IMR-90 (cell line): ENCODE measurements at regions not wholly inside any gene's neighbourhood (a gene's known extent, or its start where the extent isn't known, plus 50 kb on each side); places are given as distances from the start of the nearest gene placed in this dataset.

Experiments used
- ATAC-seq: fragments of 200-7000 bp; cut with Tn5 transposase; 2 replicates; pipeline ENCODE4 v1.9.1; 2020; ENCODE audit warnings: low read depth, mild to moderate bottlenecking, moderate library complexity
- BruUV-seq: library from RNA; stranded (reverse); fragments of 400-500 nt; replicated peaks from 2 replicates; lab custom pipeline; 2021; lab: Mats Ljungman, UMichigan
- CTCF ChIA-PET: fragments of 300-600 bp; formaldehyde crosslinking; extraction: SDS; loops from one replicate; lab custom pipeline; 2021; ENCODE audit warnings: antibody characterized with exemption; lab: Yijun Ruan, JAX
- POLR2A ChIA-PET: fragments of 300-600 bp; sonication (Branson Sonifier 250); formaldehyde crosslinking; loops from one replicate; lab custom pipeline; 2022; ENCODE audit warnings: antibody characterized with exemption; ENCODE audit not compliant: unreplicated experiment; lab: Charles Lee
- DNase-seq: peaks from one replicate; pipeline ENCODE4 v3.0.0; 2013
- H2AFZ ChIP-seq: replicated peaks from 2 replicates; pipeline ENCODE3; 2013; ENCODE audit warnings: low read length, mild to moderate bottlenecking; ENCODE audit not compliant: poor library complexity
- H2AK5ac ChIP-seq: 2 replicates; pipeline ENCODE4 v1.6.1; 2013; ENCODE audit warnings: low read depth, low read length, inconsistent platforms
- H2AK9ac ChIP-seq: replicated peaks from 2 replicates; pipeline ENCODE3; 2013; ENCODE audit warnings: mild to moderate bottlenecking, low read depth, low read length, moderate library complexity; ENCODE audit not compliant: poor library complexity
- H2BK120ac ChIP-seq: 2 replicates; pipeline ENCODE4 v1.6.1; 2013; ENCODE audit warnings: low read depth, low read length, inconsistent platforms
- H2BK15ac ChIP-seq: 3 replicates; pipeline ENCODE4 v1.6.1; 2013; ENCODE audit warnings: low read depth, low read length, inconsistent platforms
- H2BK20ac ChIP-seq: 2 replicates; pipeline ENCODE4 v1.6.1; 2013; ENCODE audit warnings: low read depth, mild to moderate bottlenecking, inconsistent platforms, low read length, moderate library complexity
- H2BK5ac ChIP-seq: 2 replicates; pipeline ENCODE4 v1.6.1; 2013; ENCODE audit warnings: mild to moderate bottlenecking, low read depth, low read length, inconsistent platforms; ENCODE audit not compliant: poor library complexity, severe bottlenecking
- H3K14ac ChIP-seq: replicated peaks from 2 replicates; pipeline ENCODE4 v1.6.1; 2013; ENCODE audit warnings: low read depth, low read length, inconsistent platforms
- H3K18ac ChIP-seq: 2 replicates; pipeline ENCODE4 v1.6.1; 2013; ENCODE audit warnings: low read depth, low read length, control low read depth
- H3K23ac ChIP-seq: 2 replicates; pipeline ENCODE4 v1.6.1; 2013; ENCODE audit warnings: low read depth, low read length, inconsistent platforms
- H3K27ac ChIP-seq: 2 replicates; pipeline ENCODE4 v1.5.1; 2013; ENCODE audit warnings: mild to moderate bottlenecking, control low read depth, low read length; ENCODE audit not compliant: insufficient read depth
- H3K27me3 ChIP-seq: 2 replicates; pipeline ENCODE4 v1.6.1; 2013; ENCODE audit warnings: low read length; ENCODE audit not compliant: control insufficient read depth, insufficient read depth
- H3K36me3 ChIP-seq: 2 replicates; pipeline ENCODE4 v1.6.1; 2013; ENCODE audit warnings: low read length, mixed read lengths; ENCODE audit not compliant: control insufficient read depth, insufficient read depth
- H3K4ac ChIP-seq: 2 replicates; pipeline ENCODE4 v1.6.1; 2013; ENCODE audit warnings: low read depth, low read length, inconsistent platforms
- H3K4me1 ChIP-seq: 2 replicates; pipeline ENCODE4 v1.6.1; 2013; ENCODE audit warnings: low read length, mixed read lengths; ENCODE audit not compliant: control insufficient read depth, insufficient read depth
- H3K4me2 ChIP-seq: 2 replicates; pipeline ENCODE4 v1.6.1; 2013; ENCODE audit warnings: low read depth, mild to moderate bottlenecking, control low read depth, low read length, moderate library complexity
- H3K4me3 ChIP-seq: 2 replicates; pipeline ENCODE4 v1.5.1; 2013; ENCODE audit warnings: low read depth, mild to moderate bottlenecking, control low read depth, low read length, moderate library complexity; ENCODE audit not compliant: insufficient read depth
- H3K56ac ChIP-seq: 2 replicates; pipeline ENCODE4 v1.6.1; 2013; ENCODE audit warnings: low read length, inconsistent platforms; ENCODE audit not compliant: insufficient read depth; ENCODE audit errors: extremely low read depth
- H3K79me1 ChIP-seq, 2 experiments: 2 replicates each; pipeline ENCODE4 v1.6.1; 2013; ENCODE audit warnings: low read length in 2 of 2, inconsistent platforms in 1 of 2, low read depth in 1 of 2
- H3K9ac ChIP-seq: 2 replicates; pipeline ENCODE4 v1.6.1; 2013; ENCODE audit warnings: low read depth, low read length, control low read depth
- H3K9me1 ChIP-seq: 2 replicates; pipeline ENCODE4 v1.6.1; 2013; ENCODE audit warnings: low read length, inconsistent platforms; ENCODE audit not compliant: insufficient read depth
- H3K9me3 ChIP-seq: 2 replicates; pipeline ENCODE4 v1.6.1; 2013; ENCODE audit warnings: low read length; ENCODE audit not compliant: control insufficient read depth, insufficient read depth
- H4K20me1 ChIP-seq: 2 replicates; pipeline ENCODE4 v1.6.1; 2013; ENCODE audit warnings: low read length, inconsistent platforms; ENCODE audit not compliant: insufficient read depth
- H4K5ac ChIP-seq: 2 replicates; pipeline ENCODE4 v1.6.1; 2013; ENCODE audit warnings: mild to moderate bottlenecking, low read depth, low read length, control low read depth
- H4K8ac ChIP-seq, 2 experiments: 2 replicates each; pipeline ENCODE4 v1.6.1; 2013; ENCODE audit warnings: low read depth in 2 of 2, low read length in 2 of 2, control low read depth in 1 of 2, inconsistent platforms in 1 of 2
- H4K91ac ChIP-seq: 2 replicates; pipeline ENCODE4 v1.6.1; 2013; ENCODE audit warnings: low read depth, low read length, inconsistent platforms; ENCODE audit not compliant: insufficient read depth
- BHLHE40 ChIP-seq: fragments of 150-350 bp; IDR thresholded peaks from 2 replicates; pipeline ENCODE4 v1.6.1; 2016; ENCODE audit warnings: mild to moderate bottlenecking, low read depth, low read length
- CEBPB ChIP-seq: IDR thresholded peaks from 2 replicates; pipeline ENCODE4 v1.6.1; 2012; ENCODE audit warnings: low read depth, low read length, improper control_type of control experiment
- CHD1 ChIP-seq: IDR thresholded peaks from 2 replicates; pipeline ENCODE4 v1.6.1; 2012; ENCODE audit warnings: low read depth, low read length, improper control_type of control experiment
- CTCF ChIP-seq: conservative IDR thresholded peaks from 2 replicates; pipeline ENCODE4 v1.5.1; 2012; ENCODE audit warnings: mild to moderate bottlenecking, low read depth, low read length, improper control_type of control experiment
- ELK1 ChIP-seq: fragments of 150-350 bp; IDR thresholded peaks from 2 replicates; pipeline ENCODE4 v1.6.1; 2016; ENCODE audit warnings: low read depth, mild to moderate bottlenecking, low read length, moderate library complexity, borderline replicate concordance
- MAFK ChIP-seq: IDR thresholded peaks from 2 replicates; pipeline ENCODE4 v1.6.1; 2012; ENCODE audit warnings: low read depth, low read length, improper control_type of control experiment
- MAZ ChIP-seq: IDR thresholded peaks from 2 replicates; pipeline ENCODE4 v1.6.1; 2012; ENCODE audit warnings: low read depth, mild to moderate bottlenecking, low read length, improper control_type of control experiment, moderate library complexity, borderline replicate concordance
- MXI1 ChIP-seq: IDR thresholded peaks from 2 replicates; pipeline ENCODE4 v1.6.1; 2012; ENCODE audit warnings: low read depth, mild to moderate bottlenecking, low read length, moderate library complexity, borderline replicate concordance
- NFE2L2 ChIP-seq: fragments of 150-350 bp; IDR thresholded peaks from 2 replicates; pipeline ENCODE4 v1.6.1; 2016; ENCODE audit warnings: low read depth, mild to moderate bottlenecking, low read length
- POLR2A ChIP-seq: IDR thresholded peaks from 2 replicates; pipeline ENCODE4 v1.6.1; 2012; ENCODE audit warnings: mild to moderate bottlenecking, low read depth, low read length
- RCOR1 ChIP-seq: IDR thresholded peaks from 2 replicates; pipeline ENCODE4 v1.6.1; 2012; ENCODE audit warnings: mild to moderate bottlenecking, low read length, improper control_type of control experiment; ENCODE audit not compliant: insufficient replicate concordance
- RFX5 ChIP-seq: IDR thresholded peaks from 2 replicates; pipeline ENCODE4 v1.8.0; 2012; ENCODE audit warnings: low read depth, mild to moderate bottlenecking, low read length, moderate library complexity
- SMC3 ChIP-seq: fragments of 150-350 bp; IDR thresholded peaks from 2 replicates; pipeline ENCODE4 v1.6.1; 2016; ENCODE audit warnings: low read depth, mild to moderate bottlenecking, antibody characterized with exemption, low read length, moderate library complexity
- USF2 ChIP-seq: fragments of 150-350 bp; IDR thresholded peaks from 2 replicates; pipeline ENCODE4 v1.6.1; 2017; ENCODE audit warnings: mild to moderate bottlenecking, antibody characterized with exemption, low read length, low read depth
- WGBS, 2 experiments: methylation state at CpG; one replicate each; pipeline versions ENCODE4 v1.1.5 to v1.1.7; 2013; ENCODE audit warnings: missing lambda C conversion rate in 2 of 2; ENCODE audit not compliant: insufficient read length in 1 of 2; ENCODE audit errors: extremely low coverage in 2 of 2; 5-methylcytosine and 5-hydroxymethylcytosine counted together
- dilution Hi-C: fragments of 300-500 bp; cut with HindIII; formaldehyde crosslinking; loops from one replicate; pipeline ENCODE4 v1.14.3; 2018; ENCODE audit warnings: low sequenced_read_pairs; ENCODE audit not compliant: unreplicated experiment
- in situ Hi-C: fragments of 300-500 bp; cut with MboI; formaldehyde crosslinking; loops from 3 replicates; pipeline ENCODE4 v1.14.3; 2019; ENCODE audit warnings: low sequenced_read_pairs, inconsistent platforms, mixed read lengths
- intact Hi-C: fragments of 100-400 bp; cut with micrococcal nuclease; formaldehyde crosslinking; loops from 2 replicates; pipeline ENCODE4 v1.10.0; 2022

GRCh38 chr3:64392001-64392400, 166.7 kb upstream of the PRICKLE2 start:
- H3K4me1 ChIP-seq: peaks cover 2% of the 10 kb centered on the region; the same call in 1 of the 2 replicates
- no peak overlapping the region for H2AFZ ChIP-seq
- DNase-seq (peak; percentile 31), ATAC-seq (no peak)
- ChIA-PET CTCF (interaction anchor here (0.6 kb wide), 1 partner anchor 139 kb away, joined by 7 read pairs; no protein-coding TSS in a partner anchor), POLR2A (no interaction called here)
- no peak overlapping the region for H3K9ac ChIP-seq
- no peak for TF ChIP-seq BHLHE40
- no peak for TF ChIP-seq CTCF
- no peak for TF ChIP-seq RCOR1
- TF ChIP-seq USF2: no peak
- no peak for TF ChIP-seq MXI1
- TF ChIP-seq ELK1: no peak
- TF ChIP-seq POLR2A: no peak
- no peak for TF ChIP-seq MAFK
- no peak for TF ChIP-seq RFX5
- TF ChIP-seq CHD1: no peak
- TF ChIP-seq CEBPB: no peak; the same call in 1 of the 2 replicates
- TF ChIP-seq NFE2L2: no peak
- TF ChIP-seq MAZ: no peak
- no peak for TF ChIP-seq SMC3
- no peak overlapping the region for H3K4me2 ChIP-seq
- no peaks in the 10 kb centered on the region for H3K9me3 ChIP-seq
- H3K56ac ChIP-seq: no peak overlapping the region
- no peak overlapping the region for H3K27ac ChIP-seq
- H3K9me1 ChIP-seq: peaks cover 4% of the 10 kb centered on the region; the same call in 1 of the 2 replicates
- H2AK5ac ChIP-seq: 0 out of 2 replicates have a peak overlapping the region, but pooled peaks have one; percentile 16
- H3K4ac ChIP-seq: no peak overlapping the region
- WGBS, 2 experiments: 100% methylated on average over 1 of the region's 6 CpGs; no CpG with 5 or more reads in 1 of the 2 experiments
- H3K4me3 ChIP-seq: no peak overlapping the region
- no peak overlapping the region for H2BK20ac ChIP-seq
- no peaks in the 10 kb centered on the region for H4K20me1 ChIP-seq
- H3K36me3 ChIP-seq: 0 out of 2 replicates have a peak, but pooled peaks cover 2% of the 10 kb centered on the region
- H4K8ac ChIP-seq: no peak overlapping the region
- H4K5ac ChIP-seq: no peak overlapping the region
- no peak overlapping the region for H2AK9ac ChIP-seq
- H2BK5ac ChIP-seq: no peak overlapping the region
- dilution Hi-C loops (no loop called here), intact Hi-C loops (no loop called here), in situ Hi-C loops (no loop called here)
- H3K27me3 ChIP-seq: no peaks in the 10 kb centered on the region
- no peak overlapping the region for H2BK120ac ChIP-seq
- no peaks in the 10 kb centered on the region; a peak in 1 of 4 replicates for H3K79me1 ChIP-seq
- no peak overlapping the region for H2BK15ac ChIP-seq
- H3K14ac ChIP-seq: no peak overlapping the region
- H3K23ac ChIP-seq: no peak overlapping the region
- BruUV-seq: no TSS peak
- no peak overlapping the region for H3K18ac ChIP-seq
- no peak overlapping the region for H4K91ac ChIP-seq
